ENCODE measurements at regions not wholly inside any gene's neighbourhood (a gene's known extent, or its start where the extent isn't known, plus 50 kb on each side); places are given as distances from the start of the nearest gene placed in this dataset.

- TF ChIP-seq CTCF (conservative IDR thresholded peaks at IDR 0.05; ENCODE audit: low read length) (no peak), EZH2phosphoT487 (IDR thresholded peaks at IDR 0.05; ENCODE audit: borderline replicate concordance, low read depth, low read length) (no peak)
Measured at GRCh38 chr9:124108216-124108615, 96.6 kb downstream of the LHX2 start.

All from OCI-LY7 (cell line).